Activated CD4-positive, alpha-beta T cell treated with anti-CD3 and anti-CD28 coated beads, Interleukin-2, amount 50 U/mL, for 4 hours (primary cell): ENCODE measurements at regions not wholly inside any gene's neighbourhood (a gene's known extent, or its start where the extent isn't known, plus 50 kb on each side); places are given as distances from the start of the nearest gene placed in this dataset.

Experiments used
- DNase-seq, 2 experiments: peaks; one replicate each; pipeline ENCODE4 v3.0.0-alpha.2; 2020

- no peak for DNase-seq
These were observed 159.9 kb upstream of the HMCN1 start for GRCh38 chr1:185574139-185574875.

- no peak for DNase-seq
These were observed 160.5 kb upstream of the HMCN1 start for GRCh38 chr1:185573677-185574076.

DNA sequence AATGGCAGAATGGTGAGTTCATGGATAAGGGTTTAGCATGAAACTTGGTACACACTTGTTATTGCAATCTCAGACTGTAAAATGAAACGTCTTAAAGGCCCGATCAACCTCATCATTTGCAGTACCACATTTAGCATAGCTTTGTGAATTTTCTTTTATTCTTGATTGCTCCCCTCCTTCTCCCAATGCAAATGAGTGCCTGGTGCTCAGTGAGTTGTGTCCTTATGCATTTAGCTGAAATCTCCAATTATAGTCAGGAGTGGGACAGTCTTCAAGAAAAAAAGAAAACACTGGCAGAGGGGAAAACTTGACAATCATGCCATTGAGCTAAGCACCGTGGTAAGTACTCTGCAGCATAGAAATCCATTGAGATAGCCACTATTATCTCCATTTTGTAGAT is 161.0 kb upstream of the HMCN1 start:
- DNase-seq: no peak

- no peak for DNase-seq
These were observed 163.2 kb upstream of the HMCN1 start for GRCh38 chr1:185570962-185571361.

GRCh38 chr1:185568155-185569123 is 165.8 kb upstream of the HMCN1 start:
- DNase-seq: no peak

DNA sequence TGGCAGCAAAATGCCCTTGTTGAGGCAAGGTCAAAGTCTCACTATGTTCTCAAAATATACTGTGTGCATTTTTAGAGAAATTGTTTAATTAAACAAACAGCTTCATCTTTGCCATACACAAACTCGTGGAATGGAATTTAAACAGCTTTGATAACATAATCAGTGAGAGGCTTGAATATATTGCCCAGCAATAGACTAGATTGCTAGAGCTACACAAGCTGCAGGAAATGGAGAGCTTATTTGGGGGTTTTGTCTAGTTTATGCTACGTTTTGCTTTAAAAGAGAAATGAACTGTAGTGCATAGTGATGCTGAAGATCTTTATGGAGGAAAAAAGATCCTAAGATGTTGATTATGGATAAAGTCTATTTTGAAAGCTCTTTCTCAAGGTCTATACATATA is 166.8 kb upstream of the HMCN1 start:
- no peak for DNase-seq

DNA sequence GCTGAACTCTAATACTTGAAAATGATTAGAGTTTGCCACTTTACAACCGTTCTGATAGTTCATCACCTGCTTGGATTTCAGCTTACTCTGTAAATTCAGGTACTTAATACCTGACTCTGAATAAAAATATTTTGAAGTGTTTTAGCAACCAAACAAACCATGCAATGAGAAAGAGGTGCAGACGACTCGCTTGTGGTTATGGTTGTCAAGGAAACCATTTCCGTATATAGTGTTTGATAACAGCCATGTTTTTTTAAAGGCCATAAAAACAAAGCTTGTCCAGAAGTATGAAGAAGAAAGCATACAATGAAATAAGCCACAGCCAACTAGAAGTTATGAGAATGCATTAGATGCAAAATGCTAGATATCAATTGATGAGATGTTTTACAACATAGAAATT is 167.2 kb upstream of the HMCN1 start:
- DNase-seq: peak; percentile 13 to 19

DNA sequence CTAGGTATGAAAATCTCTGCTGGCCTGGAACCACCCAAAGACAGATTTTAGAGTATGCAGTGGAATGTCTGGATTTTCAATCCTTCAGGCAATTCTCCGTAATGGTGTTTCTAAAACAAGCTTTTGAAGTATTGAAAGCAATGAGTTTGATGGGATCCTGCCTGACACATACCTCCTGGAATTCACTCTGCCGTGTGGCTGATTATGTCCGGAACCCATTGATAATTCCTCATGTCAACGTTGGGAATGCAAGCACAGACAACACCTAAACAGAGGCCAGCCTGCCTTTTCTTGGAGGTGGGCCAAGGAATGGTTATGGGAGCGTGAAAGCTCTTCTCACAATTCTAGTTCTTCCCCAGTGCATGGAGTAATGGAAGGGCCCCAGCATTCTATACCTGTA is 168.9 kb upstream of the HMCN1 start:
- no peak for DNase-seq

DNA sequence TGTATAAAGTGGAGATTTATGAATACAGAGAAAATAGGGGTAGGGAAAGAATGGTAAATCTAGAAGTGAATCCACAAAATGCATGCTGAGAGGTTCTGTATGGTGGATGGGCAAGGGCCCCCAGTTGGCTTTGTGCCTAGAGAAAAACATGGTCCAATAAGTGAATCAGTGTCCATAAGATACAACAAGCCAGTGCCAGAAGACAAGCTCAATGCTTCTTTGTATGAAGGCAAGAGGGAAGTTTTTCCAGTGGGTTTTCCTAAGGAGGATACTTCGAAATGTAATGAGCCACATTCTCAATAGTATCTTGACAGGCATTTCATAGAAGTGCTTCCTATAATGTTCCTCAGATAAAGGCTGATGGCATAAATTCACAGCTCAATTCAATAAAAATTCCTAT is 169.4 kb upstream of the HMCN1 start:
- no peak for DNase-seq

- DNase-seq: no peak
These were observed 171.5 kb upstream of the HMCN1 start for GRCh38 chr1:185562461-185563359.

- DNase-seq: no peak
These were observed 172.6 kb upstream of the HMCN1 start for GRCh38 chr1:185561629-185562028.

DNA sequence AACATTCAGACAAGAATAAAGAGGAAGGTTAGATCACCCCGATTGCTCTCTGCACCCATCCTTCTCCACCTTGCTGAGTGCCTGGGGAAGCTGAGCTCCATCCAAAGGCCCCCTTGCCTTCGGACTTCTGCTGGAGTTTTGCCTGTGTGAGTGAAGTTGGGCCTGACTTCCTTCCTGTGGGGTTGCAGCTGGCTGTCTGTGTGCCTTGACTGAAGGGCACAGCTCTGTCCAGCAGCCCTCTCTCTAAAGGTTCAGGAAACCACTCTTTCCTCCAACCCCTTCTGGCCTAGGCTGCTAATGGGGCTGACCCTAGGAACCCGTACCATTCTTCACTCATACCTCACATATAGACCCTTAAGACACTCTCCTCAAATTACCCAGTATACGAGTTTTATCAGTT is 173.4 kb upstream of the HMCN1 start:
- DNase-seq: no peak

- peak in 1 of 2 experiments; percentile 8 for DNase-seq
These were observed 174.4 kb upstream of the HMCN1 start for GRCh38 chr1:185559684-185560331.

DNA sequence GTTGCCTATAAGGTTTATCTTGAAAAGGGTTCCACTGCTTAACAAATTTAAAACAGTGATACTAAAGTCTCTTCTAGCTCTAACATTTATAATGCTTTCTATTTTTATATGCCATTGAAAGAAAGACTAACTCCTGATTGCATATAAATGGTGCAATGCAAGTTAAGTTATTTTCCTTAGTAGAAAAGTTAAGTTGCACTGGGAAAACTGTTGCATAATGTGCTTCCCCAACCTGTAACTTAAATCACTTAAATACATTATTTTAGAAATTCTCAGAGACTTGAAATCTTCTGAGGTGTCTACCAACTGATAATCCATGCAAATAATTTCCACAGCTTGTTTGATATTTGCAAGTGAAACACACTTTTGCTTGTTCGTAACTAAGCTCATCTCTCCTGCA is 175.0 kb upstream of the HMCN1 start:
- DNase-seq: no peak

DNA sequence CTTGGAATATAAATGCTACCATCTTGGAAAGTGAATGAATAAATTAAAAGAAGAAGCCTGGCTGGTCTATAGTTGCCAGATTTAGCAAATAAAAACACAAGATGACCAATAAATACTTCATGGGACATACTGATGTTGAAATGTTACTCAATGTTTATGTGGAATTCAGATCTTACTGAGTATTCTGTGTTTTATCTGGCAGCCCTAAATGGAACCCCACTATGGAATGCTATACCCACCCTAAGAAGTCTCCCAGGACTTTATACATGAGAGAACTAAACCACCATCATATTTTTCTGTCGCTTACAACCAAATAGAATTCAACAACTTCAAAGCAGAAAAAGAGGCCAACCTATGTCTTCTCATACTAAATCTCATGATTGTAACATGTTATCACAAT is 177.6 kb upstream of the HMCN1 start:
- DNase-seq: no peak

- DNase-seq: no peak
These were observed 178.4 kb upstream of the HMCN1 start for GRCh38 chr1:185555743-185556142.

- DNase-seq: no peak
These were observed 183.2 kb upstream of the HMCN1 start for GRCh38 chr1:185551008-185551407.

- DNase-seq: no peak
These were observed 184.3 kb upstream of the HMCN1 start for GRCh38 chr1:185549906-185550305.

DNA sequence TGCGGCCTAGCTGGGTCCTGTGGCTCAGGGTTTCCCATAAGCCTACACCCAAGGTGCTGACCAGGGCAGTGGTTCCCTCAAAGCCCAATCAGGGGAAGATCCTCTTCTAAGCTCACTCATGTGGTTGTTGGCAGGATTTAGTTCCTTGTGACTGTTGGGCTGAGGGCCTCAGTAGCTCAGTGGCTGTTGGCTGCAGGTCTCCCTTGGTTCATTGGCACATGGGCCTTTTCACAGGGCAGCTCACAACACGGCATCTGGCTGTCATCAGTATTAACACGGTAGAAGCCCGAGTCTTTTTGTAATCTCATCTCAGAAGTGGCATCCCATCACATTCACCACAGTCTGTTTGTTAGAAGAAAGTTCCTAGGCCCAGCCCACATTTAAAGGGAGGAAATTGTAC is 188.2 kb upstream of the HMCN1 start:
- DNase-seq: no peak

DNA sequence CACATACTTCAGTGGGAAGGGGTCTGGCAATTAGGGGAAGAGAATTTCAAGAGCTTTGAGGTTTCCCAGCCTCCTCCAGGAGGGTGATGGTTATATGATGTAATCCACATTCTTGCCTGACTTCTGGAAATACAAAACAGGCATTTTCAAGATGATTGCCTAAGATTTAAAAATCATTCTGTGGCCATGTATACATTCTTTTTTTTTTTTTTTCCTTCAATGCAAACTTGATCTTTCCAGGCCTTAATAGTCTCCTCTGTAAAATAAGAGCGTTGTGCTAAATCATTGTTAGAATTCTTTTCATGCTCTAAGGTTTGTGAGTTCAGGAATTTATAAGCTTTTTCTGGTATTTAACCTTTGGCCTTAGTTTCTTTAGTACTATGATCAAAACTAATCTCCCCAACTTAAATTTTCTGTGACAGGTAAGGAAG is 192.3 kb upstream of the HMCN1 start:
- DNase-seq: no peak

- no peak for DNase-seq
These were observed 193.9 kb upstream of the HMCN1 start for GRCh38 chr1:185540295-185540694.

GRCh38 chr1:185539277-185539943 is 194.8 kb upstream of the HMCN1 start:
- DNase-seq: peak in 1 of 2 experiments; percentile 1
